GM18907 (cell line): ENCODE measurements at regions not wholly inside any gene's neighbourhood (a gene's known extent, or its start where the extent isn't known, plus 50 kb on each side); places are given as distances from the start of the nearest gene placed in this dataset.

Source experiments
- ATAC-seq: cut with Tn5 transposase; IDR thresholded peaks from one replicate; pipeline ENCODE4 v1.9.1; 2021; ENCODE audit warnings: mild to moderate bottlenecking, moderate library complexity; ENCODE audit not compliant: unreplicated experiment

GRCh38 chr2:47266939-47267710, 90.8 kb upstream of the CALM2 start:
- no peak for ATAC-seq

- ATAC-seq, result no peak
Observed at GRCh38 chr2:47265751-47266231, 89.5 kb upstream of the CALM2 start.

DNA sequence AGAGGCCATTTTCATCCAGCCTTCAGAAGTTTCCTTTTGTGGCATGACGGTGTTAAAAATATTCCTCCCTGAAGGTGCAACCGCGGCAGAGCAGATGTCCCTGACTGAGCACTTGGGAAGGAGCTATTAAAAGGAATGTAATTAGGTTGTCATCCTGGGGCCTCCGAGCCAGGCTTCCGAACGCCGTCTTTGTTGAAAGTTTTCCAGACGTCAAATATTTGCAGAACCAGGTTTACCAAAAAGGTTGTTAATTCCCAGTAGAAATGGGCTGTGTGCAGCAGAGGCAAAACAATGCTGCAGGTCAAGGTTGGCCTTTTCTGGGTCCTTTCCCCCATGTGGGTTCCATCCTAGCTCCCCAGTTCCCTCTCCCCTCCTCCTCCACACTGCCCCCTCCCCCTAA, 88.8 kb upstream of the CALM2 start:
- no peak for ATAC-seq

DNA sequence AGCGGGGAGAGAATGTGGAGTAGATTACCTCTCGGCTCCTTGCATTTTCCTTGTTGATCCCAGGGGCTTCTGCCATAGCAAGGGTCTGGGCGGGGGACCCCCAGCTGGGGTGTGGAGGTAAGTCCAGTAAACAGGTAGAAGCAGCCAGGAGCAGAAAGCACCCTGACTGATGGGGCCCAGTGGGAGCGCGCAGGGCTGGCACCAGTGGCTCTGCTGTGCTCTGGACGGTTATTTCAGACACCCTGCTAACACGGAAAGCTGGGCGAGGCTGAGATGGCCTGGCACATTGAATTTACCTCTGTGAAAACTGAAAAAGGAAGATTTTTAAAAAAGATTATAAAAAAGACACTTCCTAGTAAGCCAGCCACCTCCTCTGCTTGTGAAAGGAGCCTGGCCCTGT, 88.4 kb upstream of the CALM2 start:
- no peak for ATAC-seq

- ATAC-seq, result no peak
Observed at GRCh38 chr2:47264143-47264542, 87.8 kb upstream of the CALM2 start.

GRCh38 chr2:47262657-47263056, 86.3 kb upstream of the CALM2 start:
- no peak for ATAC-seq

DNA sequence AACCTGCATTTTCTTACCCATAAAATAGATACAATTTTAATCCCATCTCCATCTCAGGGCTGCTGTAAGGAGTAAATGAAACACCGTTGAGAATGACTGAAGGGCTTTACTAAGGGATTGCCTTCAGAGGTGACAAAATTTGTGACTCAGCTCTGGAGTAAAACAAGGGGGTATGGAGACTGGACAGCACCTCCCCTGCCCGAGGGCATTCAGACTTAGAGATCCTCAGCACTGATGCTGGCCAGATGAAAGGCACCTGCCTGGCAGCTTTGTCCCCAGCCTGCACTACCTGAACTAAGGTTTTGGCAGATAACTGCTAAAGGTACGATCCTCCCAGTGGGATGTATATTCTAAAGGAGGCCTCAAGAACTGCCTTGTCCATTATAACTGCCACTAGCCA, 84.7 kb upstream of the CALM2 start:
- ATAC-seq, result no peak

GRCh38 chr2:47259829-47260228, 83.5 kb upstream of the CALM2 start:
- ATAC-seq, result no peak

DNA sequence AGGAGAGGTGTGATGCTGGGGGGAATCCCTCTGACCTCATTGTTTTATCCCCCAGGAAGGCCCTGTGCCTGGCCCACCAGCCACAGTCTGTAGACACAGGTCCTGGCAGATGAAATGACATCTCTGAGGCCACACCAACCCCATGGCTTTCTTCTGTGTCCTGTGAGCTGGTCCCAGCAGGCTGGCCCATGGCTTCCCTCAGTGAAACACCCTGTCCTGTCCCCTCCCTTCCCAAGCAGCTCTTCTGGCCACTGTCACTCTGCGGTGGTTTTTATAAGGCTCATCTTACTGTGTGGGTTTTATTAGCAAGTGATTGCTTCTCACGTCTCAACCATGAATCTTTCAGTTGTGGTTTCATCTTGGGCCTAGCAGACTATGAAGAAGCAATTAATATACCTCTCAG, 81.6 kb upstream of the CALM2 start:
- no peak for ATAC-seq

DNA sequence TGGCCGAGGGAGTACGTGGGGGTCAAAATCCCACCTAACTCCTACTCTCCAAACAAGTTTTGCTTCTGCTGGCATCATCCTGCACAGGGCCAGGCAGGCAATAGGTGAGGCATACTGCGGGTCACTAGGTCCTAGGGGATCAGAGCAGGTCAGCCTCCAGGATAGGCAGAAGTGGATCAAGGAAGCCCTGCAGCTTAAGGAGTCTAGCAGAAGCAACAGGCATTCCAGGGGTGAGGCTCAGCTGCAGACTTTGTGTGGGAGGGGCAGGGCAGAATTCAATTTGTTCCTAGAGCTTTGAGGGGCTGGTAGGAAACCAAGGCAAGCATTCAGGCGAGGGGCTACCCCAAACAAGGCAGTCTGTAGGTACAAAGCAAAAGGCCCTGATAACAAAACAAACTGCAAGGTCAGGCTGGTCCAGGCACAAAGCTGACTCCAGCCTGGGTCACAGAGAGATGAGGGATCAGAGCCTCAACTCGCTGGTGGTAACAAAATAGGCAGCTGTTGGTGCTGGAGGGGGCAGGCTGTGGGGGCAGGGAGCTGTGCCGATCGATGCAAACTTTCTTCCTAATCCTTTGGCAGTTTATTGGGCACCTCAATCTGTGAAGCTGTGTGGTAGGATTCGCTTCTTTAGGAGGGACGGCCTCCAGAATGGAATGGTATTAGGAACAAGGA, 80.2 kb upstream of the CALM2 start:
- no peak for ATAC-seq

- ATAC-seq, result no peak
Observed at GRCh38 chr2:47255794-47256193, 79.5 kb upstream of the CALM2 start.

- no peak for ATAC-seq
Observed at GRCh38 chr2:47254464-47254863, 78.2 kb upstream of the CALM2 start.

DNA sequence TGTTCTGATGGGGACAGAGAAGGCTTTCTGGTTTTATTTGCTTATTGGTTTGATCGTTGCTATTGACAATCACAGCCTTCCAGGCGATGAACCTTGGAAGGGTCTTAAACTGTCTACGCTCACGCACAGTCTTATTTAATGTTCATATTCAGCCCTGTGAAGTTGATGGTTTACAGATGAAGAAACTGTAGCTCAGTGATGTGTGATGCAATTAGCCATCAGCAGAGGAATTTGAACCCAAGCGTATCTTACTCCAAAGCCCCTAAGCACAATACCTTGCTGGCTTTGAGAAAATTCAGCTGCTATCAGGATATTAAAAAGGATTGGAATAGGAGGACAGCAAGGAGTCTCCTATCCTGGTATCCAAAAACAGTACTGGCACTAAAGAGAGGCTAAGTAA, 77.1 kb upstream of the CALM2 start:
- ATAC-seq, result no peak

DNA sequence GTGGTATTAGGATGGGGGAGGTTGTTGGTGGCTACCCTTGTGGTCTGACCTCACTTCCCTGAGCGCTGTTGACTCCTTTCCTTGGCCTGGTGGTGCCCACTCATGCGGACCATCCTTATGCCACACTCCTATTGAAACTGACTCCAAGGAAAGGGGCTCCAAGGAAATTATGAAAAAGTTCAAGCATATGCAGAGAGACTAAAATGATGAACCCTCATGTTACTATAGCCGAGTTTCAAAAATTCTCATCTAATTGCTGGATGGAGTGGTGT, 75.0 kb upstream of the CALM2 start:
- ATAC-seq, result no peak

DNA sequence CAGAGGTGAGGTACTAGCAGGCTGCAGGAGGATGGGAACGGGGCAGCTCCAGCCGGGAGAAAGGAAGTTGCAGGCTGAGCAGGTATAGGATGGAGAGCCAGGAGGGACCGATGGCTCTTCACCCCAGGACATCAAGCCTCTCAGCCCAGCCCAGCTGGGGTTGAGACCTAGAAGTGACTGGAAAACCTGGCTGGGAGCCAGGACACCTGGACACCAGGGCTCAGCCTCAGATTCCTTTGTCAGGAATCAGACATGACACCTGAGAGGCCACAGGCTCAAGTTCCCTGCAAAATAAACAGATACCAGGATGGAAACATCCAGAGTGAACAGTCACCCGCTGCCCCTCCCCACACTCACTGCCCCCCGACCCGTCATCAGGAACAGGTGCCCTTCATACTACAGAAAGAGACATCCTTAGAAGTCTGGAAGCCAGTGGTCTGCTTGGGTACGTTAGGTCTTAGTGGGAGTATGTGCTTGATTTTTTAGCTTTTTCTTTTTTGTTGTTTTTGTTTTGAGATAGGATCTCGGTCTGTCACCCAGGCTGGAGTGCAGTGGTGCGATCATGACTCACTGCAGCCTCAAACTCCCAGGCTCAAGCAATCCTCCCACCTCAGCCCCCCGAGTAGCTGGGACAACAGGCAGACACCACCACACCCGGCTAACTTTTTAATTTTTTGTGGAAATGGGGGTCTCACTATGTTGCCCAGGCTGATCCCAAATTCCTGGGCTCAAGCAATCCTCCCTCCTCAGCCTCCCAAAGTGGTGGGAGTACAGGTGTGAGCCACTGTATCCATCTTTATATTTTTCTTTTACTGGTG, 74.5 kb upstream of the CALM2 start:
- ATAC-seq, result no peak

DNA sequence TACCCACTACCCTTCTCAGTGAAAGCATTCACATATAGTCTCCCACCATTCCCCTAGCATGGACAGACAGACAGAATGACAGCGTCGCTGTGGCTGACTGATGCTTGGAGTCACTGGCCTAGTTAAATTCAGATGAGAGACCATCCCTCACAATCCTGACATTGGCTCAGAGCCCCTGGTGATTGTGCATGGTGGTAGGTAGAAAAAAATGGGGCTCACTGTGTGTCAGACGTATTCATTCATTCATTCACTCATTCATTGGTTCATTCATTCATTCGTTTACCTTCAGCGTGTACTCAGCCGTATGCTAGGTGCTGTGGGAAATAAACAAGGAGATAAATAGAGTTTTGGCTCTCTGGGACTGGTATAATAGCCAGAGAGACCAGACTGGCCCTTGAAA, 73.6 kb upstream of the CALM2 start:
- ATAC-seq, result no peak

DNA sequence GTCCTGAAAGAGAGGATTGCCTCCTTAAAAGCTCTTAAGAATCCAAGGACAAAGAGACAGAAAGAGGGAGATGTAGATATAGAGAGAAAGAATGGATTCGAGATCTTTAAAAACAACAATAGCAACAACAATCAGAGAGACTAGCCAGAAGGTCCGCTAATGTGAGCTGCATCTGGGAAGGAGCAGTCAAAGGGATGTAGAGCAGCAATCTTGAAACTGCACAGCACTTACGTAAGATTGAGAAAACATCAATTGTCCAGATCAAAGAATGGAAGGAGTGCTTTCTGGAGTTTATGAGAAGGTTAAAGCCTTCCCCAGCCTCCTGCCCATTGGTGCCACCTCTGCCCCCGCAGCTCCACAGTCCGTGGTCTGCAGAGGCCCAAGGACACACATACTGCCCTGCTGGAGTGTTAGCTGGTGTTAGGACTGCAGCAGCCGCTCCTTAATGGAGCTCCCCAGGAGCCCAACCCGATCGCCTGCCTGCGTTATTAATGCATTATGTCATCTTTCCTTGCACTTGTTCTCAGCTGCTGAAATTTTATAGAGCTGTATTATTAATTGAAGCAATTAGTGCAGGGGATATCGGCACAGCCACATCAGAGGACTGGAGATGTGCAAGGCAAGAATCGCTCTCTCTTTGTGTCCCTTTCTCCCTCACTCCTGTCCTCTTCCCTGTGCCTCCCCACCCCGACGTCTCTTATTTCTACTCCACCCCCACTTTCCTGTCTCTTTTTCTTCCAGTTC, 73.0 kb upstream of the CALM2 start:
- ATAC-seq, result no peak

DNA sequence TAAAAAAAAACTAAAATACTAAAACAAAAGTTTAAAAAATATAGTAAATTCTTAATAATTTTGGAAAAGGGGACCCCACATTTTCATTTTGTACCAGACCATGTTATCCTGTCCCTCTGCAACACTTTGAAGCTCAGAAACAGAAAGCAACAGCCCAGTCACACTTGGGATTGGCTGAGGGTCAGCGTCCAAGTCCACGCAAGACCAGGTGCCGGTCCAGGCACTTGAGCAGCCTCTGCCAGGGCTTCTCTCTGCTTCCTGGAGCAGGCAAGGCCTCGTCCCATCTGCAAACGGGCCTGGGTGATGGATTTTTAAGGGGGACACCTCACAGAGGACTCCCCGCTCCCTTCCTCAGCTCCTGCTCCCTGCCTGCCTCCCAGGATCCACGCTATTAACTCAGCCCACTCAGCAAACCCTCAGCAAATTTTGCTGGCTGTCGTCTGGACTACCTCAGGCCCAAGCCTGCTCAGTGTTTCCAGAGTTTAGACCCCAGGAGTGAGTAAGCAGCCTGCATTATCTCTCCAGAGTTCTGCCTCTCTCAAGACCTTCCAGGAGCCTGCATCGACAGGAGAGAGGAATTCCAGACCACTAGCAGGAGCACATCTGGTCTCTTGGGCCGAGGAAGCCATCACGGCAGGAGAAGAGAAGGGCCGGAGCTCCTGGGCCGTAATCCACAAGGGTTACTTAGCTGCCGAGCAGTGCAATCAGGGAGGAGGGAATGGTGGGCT, 67.4 kb upstream of the CALM2 start:
- no peak for ATAC-seq

DNA sequence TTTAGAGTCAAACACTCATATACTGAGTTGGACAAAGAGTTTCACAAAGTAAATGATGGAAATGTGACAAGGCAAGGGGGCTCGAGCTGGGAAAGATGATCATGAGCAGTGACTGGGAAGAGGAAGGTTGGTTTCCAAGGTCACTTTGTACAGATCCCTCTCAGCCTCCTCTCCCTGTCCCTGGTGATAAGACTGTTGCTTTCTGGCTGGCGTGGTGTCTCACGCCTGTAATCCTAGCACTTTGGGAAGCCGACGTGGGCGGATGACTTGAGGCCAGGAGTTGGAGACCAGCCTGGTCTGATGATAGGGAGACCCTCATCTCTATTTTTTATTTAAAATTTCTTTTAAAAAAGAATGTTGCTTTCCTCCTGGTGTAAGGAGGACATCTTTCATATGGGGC, 65.4 kb upstream of the CALM2 start:
- no peak for ATAC-seq

DNA sequence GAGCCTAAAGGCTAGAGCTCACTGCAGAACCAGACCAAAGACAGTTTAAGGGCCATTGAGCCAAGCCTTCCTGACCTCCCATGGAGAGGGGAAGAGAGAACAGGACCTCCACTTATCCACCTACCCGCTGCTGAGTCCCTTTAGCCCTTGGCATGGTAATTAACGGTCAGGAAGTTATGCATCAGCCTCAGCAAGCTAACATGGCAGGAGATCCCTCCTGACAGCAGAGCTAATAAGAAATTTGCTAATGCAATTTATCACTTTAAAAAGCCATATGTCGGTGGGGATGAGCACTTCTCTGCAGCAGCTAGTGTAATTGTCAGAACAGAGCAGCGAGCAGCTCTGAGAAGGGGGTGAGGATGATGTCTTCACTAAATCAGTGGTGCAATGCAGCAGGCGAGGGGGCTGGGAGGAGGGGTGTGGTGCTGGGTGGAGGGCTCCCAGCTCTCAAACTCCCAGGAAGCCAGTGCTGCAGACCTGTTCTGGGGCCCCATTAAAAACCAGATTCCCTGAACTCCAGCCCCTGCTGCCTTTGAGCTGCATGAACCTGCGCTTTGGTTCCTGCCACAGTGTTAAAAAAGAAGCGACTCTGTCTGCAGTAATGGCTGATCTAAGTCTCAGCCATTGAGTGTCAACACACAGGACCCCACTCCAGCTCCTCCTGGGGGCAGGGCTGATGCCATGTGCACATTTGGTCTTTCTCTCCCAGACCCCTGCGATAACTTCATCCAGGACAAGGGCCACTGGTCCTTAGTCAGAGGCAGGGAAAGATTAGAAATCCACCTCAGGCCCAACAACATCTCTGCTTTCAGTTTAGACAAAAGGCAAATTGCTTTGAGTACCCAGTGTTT, 63.0 kb upstream of the CALM2 start:
- no peak for ATAC-seq
